Mammary epithelial cell (primary cell): ENCODE measurements at regions not wholly inside any gene's neighbourhood (a gene's known extent, or its start where the extent isn't known, plus 50 kb on each side); places are given as distances from the start of the nearest gene placed in this dataset.

Source experiments
- CTCF ChIP-seq, 2 donors: IDR thresholded peaks in 1 of 2; conservative IDR thresholded peaks in 1 of 2; 2 replicates each; pipeline ENCODE4 v1.5.1; 2011 to 2012; ENCODE audit warnings: inconsistent platforms in 2 of 2, low read length in 2 of 2, mild to moderate bottlenecking in 2 of 2, control low read depth in 1 of 2, low read depth in 1 of 2; ENCODE audit not compliant: insufficient read depth in 1 of 2; ENCODE audit errors: extremely low read depth in 1 of 2
- EZH2 ChIP-seq: IDR thresholded peaks from 2 replicates; pipeline ENCODE4 v1.6.1; 2012; ENCODE audit warnings: low read length, inconsistent platforms, borderline replicate concordance

DNA sequence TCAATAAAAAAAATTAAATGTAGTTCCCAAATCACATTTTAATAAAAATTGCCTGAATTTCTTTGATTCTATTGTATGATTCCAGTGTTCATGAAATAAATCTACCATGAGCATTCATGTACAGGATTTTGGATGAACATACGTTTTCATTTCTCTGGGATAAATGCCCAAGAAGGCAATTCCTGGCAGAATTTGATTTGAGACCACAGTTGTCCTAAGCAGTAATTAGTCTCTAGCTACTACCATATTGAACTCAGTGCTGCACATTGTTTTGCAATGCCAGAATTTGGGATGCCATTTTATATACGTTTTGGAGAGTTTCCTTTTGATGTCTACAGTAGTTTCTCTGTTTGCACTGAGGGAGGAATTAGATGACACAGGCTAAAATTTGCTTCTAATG lies 265.3 kb upstream of the HS3ST5 start:
- no peak for TF ChIP-seq CTCF (conservative IDR thresholded peaks at IDR 0.05 in 1 of 2, IDR thresholded peaks at IDR 0.05 in 1 of 2; ENCODE audit: extremely low read depth in 1 of 2, insufficient read depth in 1 of 2, low read depth in 1 of 2, low read length in 2 of 2)
- no peak for TF ChIP-seq EZH2
